Activated gamma-delta T cell treated with Interleukin-2 at 50 U/mL for 16 hours (primary cell): ENCODE measurements at regions not wholly inside any gene's neighbourhood (a gene's known extent, or its start where the extent isn't known, plus 50 kb on each side); places are given as distances from the start of the nearest gene placed in this dataset.

Experiments
- DNase-seq: peaks from one replicate; pipeline ENCODE4 v3.0.0-alpha.2; 2020

GRCh38 chr9:88697764-88698432, 162.9 kb downstream of the NXNL2 start:
- no peak for DNase-seq

- no peak for DNase-seq
These were observed 168.0 kb downstream of the NXNL2 start for GRCh38 chr9:88702985-88703384.

- no peak for DNase-seq
These were observed 171.5 kb downstream of the NXNL2 start for GRCh38 chr9:88706193-88707113.

GRCh38 chr9:88710449-88710848, 175.5 kb downstream of the NXNL2 start:
- no peak for DNase-seq

GRCh38 chr9:88711719-88712118, 176.7 kb downstream of the NXNL2 start:
- no peak for DNase-seq

GRCh38 chr9:88712484-88712883, 177.5 kb downstream of the NXNL2 start:
- no peak for DNase-seq

GRCh38 chr9:88713010-88713409, 178.0 kb downstream of the NXNL2 start:
- DNase-seq, result no peak

GRCh38 chr9:88716596-88717290, 181.8 kb downstream of the NXNL2 start:
- DNase-seq, result no peak

- DNase-seq, result no peak
These were observed 186.0 kb downstream of the NXNL2 start for GRCh38 chr9:88721025-88721424.

- no peak for DNase-seq
These were observed 186.7 kb downstream of the NXNL2 start for GRCh38 chr9:88721495-88722279.

- no peak for DNase-seq
These were observed 187.8 kb downstream of the NXNL2 start for GRCh38 chr9:88722753-88723152.

- DNase-seq, result no peak
These were observed 188.8 kb downstream of the NXNL2 start for GRCh38 chr9:88723751-88724150.

GRCh38 chr9:88724331-88724730, 189.4 kb downstream of the NXNL2 start:
- no peak for DNase-seq

GRCh38 chr9:88725300-88726019, 190.5 kb downstream of the NXNL2 start:
- no peak for DNase-seq

- DNase-seq, result no peak
These were observed 191.8 kb downstream of the NXNL2 start for GRCh38 chr9:88726803-88727202.

- DNase-seq, result no peak
These were observed 195.8 kb downstream of the NXNL2 start for GRCh38 chr9:88730780-88731179.

GRCh38 chr9:88732128-88732527, 197.2 kb downstream of the NXNL2 start:
- DNase-seq, result no peak

GRCh38 chr9:88733651-88734421, 198.9 kb downstream of the NXNL2 start:
- no peak for DNase-seq

GRCh38 chr9:88734527-88734926, 199.5 kb downstream of the NXNL2 start:
- no peak for DNase-seq

- DNase-seq, result no peak
These were observed 201.2 kb downstream of the NXNL2 start for GRCh38 chr9:88736136-88736637.

GRCh38 chr9:88737031-88737430, 202.1 kb downstream of the NXNL2 start:
- DNase-seq, result no peak
